Smooth muscle cell (in vitro differentiated cells): ENCODE measurements at regions not wholly inside any gene's neighbourhood (a gene's known extent, or its start where the extent isn't known, plus 50 kb on each side); places are given as distances from the start of the nearest gene placed in this dataset.

ENCODE experiments used
- DNase-seq: peaks from one replicate; lab custom pipeline; 2025; ENCODE audit not compliant: unreplicated experiment; lab: John Stamatoyannopoulos, UW
- H2AFZ ChIP-seq: fragments of 200-600 bp; sonication (generic); 2 replicates; pipeline ENCODE4 v1.6.0; 2016; ENCODE audit warnings: antibody characterized with exemption, low read depth, mild to moderate bottlenecking
- H3F3A ChIP-seq: fragments of 200-600 bp; sonication (generic); 2 replicates; pipeline ENCODE4 v1.6.0; 2017; ENCODE audit warnings: antibody characterized with exemption, low read depth
- H3K27ac ChIP-seq: fragments of 200-600 bp; sonication (generic); 2 replicates; pipeline ENCODE4 v1.5.1; 2016; ENCODE audit warnings: low read depth, mild to moderate bottlenecking
- H3K27me3 ChIP-seq: fragments of 200-600 bp; sonication (generic); 2 replicates; pipeline ENCODE4 v1.6.1; 2016; ENCODE audit warnings: low read depth, mild to moderate bottlenecking
- H3K36me3 ChIP-seq: fragments of 200-600 bp; sonication (generic); 2 replicates; pipeline ENCODE4 v1.5.1; 2016; ENCODE audit warnings: low read depth
- H3K4me1 ChIP-seq: fragments of 200-600 bp; sonication (generic); 2 replicates; pipeline ENCODE4 v1.5.1; 2016; ENCODE audit warnings: low read depth
- H3K4me2 ChIP-seq: fragments of 200-600 bp; sonication (generic); 2 replicates; pipeline ENCODE4 v1.6.0; 2016; ENCODE audit warnings: mild to moderate bottlenecking
- H3K4me3 ChIP-seq: fragments of 200-600 bp; sonication (generic); 2 replicates; pipeline ENCODE4 v1.5.1; 2016; ENCODE audit warnings: mild to moderate bottlenecking
- H3K79me2 ChIP-seq: fragments of 200-600 bp; sonication (generic); 2 replicates; pipeline ENCODE4 v1.6.0; 2016; ENCODE audit warnings: low read depth, mild to moderate bottlenecking
- H3K9ac ChIP-seq: fragments of 200-600 bp; sonication (generic); 2 replicates; pipeline ENCODE4 v1.6.0; 2016; ENCODE audit warnings: low read depth
- H3K9me3 ChIP-seq: fragments of 200-600 bp; sonication (generic); replicated peaks from 2 replicates; pipeline ENCODE4 v1.5.1; 2016; ENCODE audit warnings: low read depth
- H4K20me1 ChIP-seq: fragments of 200-600 bp; sonication (generic); 2 replicates; pipeline ENCODE4 v1.6.0; 2016; ENCODE audit warnings: low read depth
- WGBS: methylation state at CpG from one replicate; pipeline ENCODE4 v1.1.7; 2016; ENCODE audit warnings: low lambda C conversion rate; 5-methylcytosine and 5-hydroxymethylcytosine counted together
- TF ChIP-seq, protein P1 (sequence below): fragments of 200-600 bp; sonication (generic); IDR thresholded peaks from 2 replicates; pipeline ENCODE4 v1.5.1; 2017; ENCODE audit warnings: borderline replicate concordance, mild to moderate bottlenecking, antibody characterized with exemption; ENCODE audit not compliant: insufficient read depth, poor library complexity, severe bottlenecking

DNA sequence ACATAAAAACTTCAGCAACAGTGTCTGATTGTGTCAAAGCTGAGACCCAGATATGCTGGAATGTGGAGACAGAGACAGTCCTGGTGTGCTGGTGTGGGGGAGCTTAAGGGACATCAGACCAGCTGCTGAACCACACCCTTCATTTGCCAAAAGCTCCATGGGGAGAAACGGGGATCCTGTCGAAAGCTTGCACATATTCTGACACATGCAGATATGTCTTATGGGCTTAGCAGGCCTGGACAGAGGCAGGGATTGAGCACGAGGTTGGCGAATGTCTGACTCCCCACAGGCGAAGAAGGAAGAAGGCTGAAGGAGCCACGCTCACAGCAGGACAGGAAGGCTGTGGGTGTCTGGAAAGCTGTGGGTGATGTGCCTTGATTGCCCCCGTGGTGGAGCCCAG lies 72.1 kb upstream of the ACSL1 start:
- WGBS = 69% methylated on average over 7 of the region's 7 CpGs

DNA sequence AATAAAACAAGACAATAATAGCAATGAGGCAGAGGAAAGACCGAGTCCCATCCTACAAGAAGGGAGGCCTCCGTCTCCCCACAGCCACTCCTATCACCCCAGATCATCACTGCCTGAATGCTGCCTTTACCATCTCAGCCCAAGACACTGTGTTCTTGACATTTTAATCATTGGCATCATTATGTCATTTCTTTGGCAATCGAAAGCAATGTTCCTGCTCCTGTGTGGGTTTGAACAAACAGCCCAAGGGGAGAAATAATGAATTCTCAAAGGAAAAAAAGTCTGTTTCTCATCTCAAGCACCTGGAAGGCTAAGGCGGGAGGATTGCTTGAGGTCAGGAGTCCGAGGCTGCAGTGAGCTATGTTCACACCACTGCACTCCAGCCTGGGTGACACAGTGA lies 73.0 kb upstream of the ACSL1 start:
- H3K36me3 ChIP-seq = no peaks in the 10 kb centered on the region
- no peaks in the 10 kb centered on the region for H3K79me2 ChIP-seq
- no peaks in the 10 kb centered on the region for H3K27me3 ChIP-seq
- no peak overlapping the region for H3K9ac ChIP-seq
- no peak overlapping the region for H2AFZ ChIP-seq
- no peaks in the 10 kb centered on the region for H4K20me1 ChIP-seq
- H3K9me3 ChIP-seq = no peaks in the 10 kb centered on the region
- TF ChIP-seq, protein P1, sequence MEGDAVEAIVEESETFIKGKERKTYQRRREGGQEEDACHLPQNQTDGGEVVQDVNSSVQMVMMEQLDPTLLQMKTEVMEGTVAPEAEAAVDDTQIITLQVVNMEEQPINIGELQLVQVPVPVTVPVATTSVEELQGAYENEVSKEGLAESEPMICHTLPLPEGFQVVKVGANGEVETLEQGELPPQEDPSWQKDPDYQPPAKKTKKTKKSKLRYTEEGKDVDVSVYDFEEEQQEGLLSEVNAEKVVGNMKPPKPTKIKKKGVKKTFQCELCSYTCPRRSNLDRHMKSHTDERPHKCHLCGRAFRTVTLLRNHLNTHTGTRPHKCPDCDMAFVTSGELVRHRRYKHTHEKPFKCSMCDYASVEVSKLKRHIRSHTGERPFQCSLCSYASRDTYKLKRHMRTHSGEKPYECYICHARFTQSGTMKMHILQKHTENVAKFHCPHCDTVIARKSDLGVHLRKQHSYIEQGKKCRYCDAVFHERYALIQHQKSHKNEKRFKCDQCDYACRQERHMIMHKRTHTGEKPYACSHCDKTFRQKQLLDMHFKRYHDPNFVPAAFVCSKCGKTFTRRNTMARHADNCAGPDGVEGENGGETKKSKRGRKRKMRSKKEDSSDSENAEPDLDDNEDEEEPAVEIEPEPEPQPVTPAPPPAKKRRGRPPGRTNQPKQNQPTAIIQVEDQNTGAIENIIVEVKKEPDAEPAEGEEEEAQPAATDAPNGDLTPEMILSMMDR = no peak
- H3K4me3 ChIP-seq = no peak overlapping the region
- no peak for DNase-seq
- H3F3A ChIP-seq = no peaks in the 10 kb centered on the region
- H3K4me1 ChIP-seq = no peaks in the 10 kb centered on the region
- H3K27ac ChIP-seq = no peak overlapping the region
- 88% methylated on average over 5 of the region's 5 CpGs for WGBS
- no peak overlapping the region for H3K4me2 ChIP-seq

More for the DNA sequence above, 72.1 kb upstream of the ACSL1 start:
- Histone ChIP-seq H3F3A (no peaks in the 10 kb centered on the region), H4K20me1 (no peaks in the 10 kb centered on the region), H3K4me2 (no peak overlapping the region), H3K4me1 (no peaks in the 10 kb centered on the region), H3K36me3 (no peaks in the 10 kb centered on the region), H2AFZ (no peak overlapping the region), H3K4me3 (no peak overlapping the region), H3K27ac (no peak overlapping the region), H3K9me3 (no peaks in the 10 kb centered on the region), H3K27me3 (no peaks in the 10 kb centered on the region), H3K79me2 (no peaks in the 10 kb centered on the region), H3K9ac (no peak overlapping the region)
- TF ChIP-seq, protein P1 = no peak
- no peak for DNase-seq

DNA sequence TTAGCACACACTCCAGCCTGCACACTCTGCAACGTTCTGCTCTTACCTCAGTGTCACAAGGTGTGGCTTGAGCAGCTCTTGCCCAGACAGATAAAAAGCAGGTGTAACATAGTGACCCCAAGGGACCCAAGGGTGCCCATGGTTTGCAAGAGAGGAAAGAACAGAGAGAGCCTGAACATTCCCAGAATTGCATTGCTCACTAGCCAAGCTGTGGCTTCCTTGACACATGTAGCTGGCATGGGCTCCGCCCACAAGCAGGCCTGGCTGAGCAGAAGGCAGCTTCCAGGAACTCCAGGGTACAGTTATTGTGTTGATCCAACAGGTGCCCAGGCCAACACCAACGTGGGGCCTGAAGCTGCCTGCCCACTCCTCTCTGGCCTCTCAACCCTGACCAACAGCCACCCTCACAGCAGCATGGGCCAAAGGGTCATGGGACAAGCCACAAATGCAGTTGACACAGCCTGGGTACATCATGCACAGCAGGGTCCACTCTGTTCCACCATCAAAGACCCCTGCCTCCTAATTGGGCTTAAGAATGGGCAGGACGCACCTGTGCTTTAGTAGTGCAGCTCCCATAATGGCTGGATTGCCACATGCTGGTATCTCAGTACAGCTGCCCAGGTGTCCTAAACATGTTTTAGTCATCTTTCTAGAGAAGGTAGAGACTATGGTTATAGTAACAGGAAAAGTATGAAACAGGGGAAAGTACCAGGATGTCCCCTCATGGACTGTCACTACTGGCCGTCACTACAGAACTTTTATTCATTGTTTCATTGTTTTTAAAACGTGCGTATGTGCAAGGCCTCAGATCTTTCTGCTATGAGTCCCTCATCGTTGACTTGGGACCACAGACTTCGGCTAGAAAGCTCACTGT lies 73.7 kb upstream of the ACSL1 start:
- Histone ChIP-seq H4K20me1 (no peaks in the 10 kb centered on the region), H3F3A (no peaks in the 10 kb centered on the region), H3K27ac (no peak overlapping the region), H3K36me3 (no peaks in the 10 kb centered on the region), H3K79me2 (no peaks in the 10 kb centered on the region), H3K27me3 (no peaks in the 10 kb centered on the region), H2AFZ (no peak overlapping the region), H3K4me2 (no peak overlapping the region), H3K4me3 (no peak overlapping the region), H3K4me1 (no peaks in the 10 kb centered on the region), H3K9ac (no peak overlapping the region), H3K9me3 (no peaks in the 10 kb centered on the region)
- 91% methylated on average over 9 of the region's 9 CpGs for WGBS
- TF ChIP-seq, protein P1 = no peak
- no peak for DNase-seq

DNA sequence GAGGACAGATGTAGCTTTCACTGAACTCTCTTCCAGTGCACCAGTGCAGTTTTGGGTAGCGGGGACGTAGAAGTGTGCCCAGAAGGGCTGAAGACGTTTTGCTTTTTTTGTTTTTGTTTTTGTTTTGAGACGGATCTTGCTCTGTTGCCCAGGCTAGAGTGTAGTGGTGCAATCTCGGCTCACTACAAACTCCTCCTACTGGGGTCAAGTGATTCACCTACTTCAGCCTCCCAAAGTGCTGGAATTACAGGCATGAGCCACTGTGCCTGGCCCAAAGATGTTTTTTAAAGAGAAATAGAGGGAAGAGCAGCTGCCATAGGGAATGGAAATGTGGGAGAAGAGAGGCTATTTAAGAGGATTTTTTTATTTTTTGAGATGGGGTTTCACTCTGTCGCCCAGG lies 74.4 kb upstream of the ACSL1 start:
- Histone ChIP-seq H3K9me3 (no peaks in the 10 kb centered on the region), H2AFZ (no peak overlapping the region), H3K4me2 (no peak overlapping the region), H3K4me1 (no peaks in the 10 kb centered on the region), H4K20me1 (no peaks in the 10 kb centered on the region), H3K79me2 (no peaks in the 10 kb centered on the region), H3F3A (no peaks in the 10 kb centered on the region), H3K9ac (no peak overlapping the region), H3K4me3 (no peak overlapping the region), H3K27me3 (no peaks in the 10 kb centered on the region), H3K36me3 (no peaks in the 10 kb centered on the region), H3K27ac (no peak overlapping the region)
- DNase-seq = no peak
- TF ChIP-seq, protein P1 = no peak
- WGBS = 90% methylated on average over 6 of the region's 6 CpGs
